Stimulated activated CD4-positive, alpha-beta T cell treated with anti-CD3 and anti-CD28 coated beads, Interleukin-4, amount 100 ng/mL, for 48 hours (primary cell): ENCODE measurements at regions not wholly inside any gene's neighbourhood (a gene's known extent, or its start where the extent isn't known, plus 50 kb on each side); places are given as distances from the start of the nearest gene placed in this dataset.

Experiments used
- DNase-seq, 2 donors: peaks; one replicate each; pipeline ENCODE4 v3.0.0-alpha.2; 2020; ENCODE audit warnings: low read depth in 2 of 2

GRCh38 chr5:74916831-74917710 lies 50.9 kb upstream of the FAM169A start:
- no peak for DNase-seq
